Naive B cell (primary cell): ENCODE measurements at regions not wholly inside any gene's neighbourhood (a gene's known extent, or its start where the extent isn't known, plus 50 kb on each side); places are given as distances from the start of the nearest gene placed in this dataset.

ENCODE experiments used
- ATAC-seq, 2 donors: fragments of 150-1000 bp; cut with Tn5 transposase; 2 replicates each; pipeline ENCODE4 v1.10.0; 2021; ENCODE audit warnings: low read depth in 2 of 2, mild to moderate bottlenecking in 2 of 2, moderate library complexity in 2 of 2
- DNase-seq: peaks from one replicate; pipeline ENCODE4 v3.0.0; 2022
- H3K27ac Mint-ChIP-seq, 6 donors: one replicate each; pipeline ENCODE4 v1.8.0; 2020 to 2022; ENCODE audit warnings: mild to moderate bottlenecking in 6 of 6, mixed read lengths in 6 of 6, moderate library complexity in 5 of 6, inconsistent platforms in 2 of 6
- H3K27me3 Mint-ChIP-seq, 3 donors: one replicate each; pipeline ENCODE4 v1.8.0; 2021 to 2022; ENCODE audit warnings: mixed read lengths in 3 of 3, mild to moderate bottlenecking in 1 of 3
- H3K36me3 Mint-ChIP-seq, 2 donors: one replicate each; pipeline ENCODE4 v1.8.0; 2020 to 2022; ENCODE audit warnings: mixed read lengths in 2 of 2, inconsistent platforms in 1 of 2, mild to moderate bottlenecking in 1 of 2
- H3K4me1 Mint-ChIP-seq, 3 donors: one replicate each; pipeline ENCODE4 v1.8.0; 2020 to 2022; ENCODE audit warnings: mixed read lengths in 3 of 3, inconsistent platforms in 1 of 3, mild to moderate bottlenecking in 1 of 3, moderate library complexity in 1 of 3
- H3K4me3 Mint-ChIP-seq, 8 donors: one replicate each; pipeline ENCODE4 v1.8.0; 2020 to 2022; ENCODE audit warnings: mild to moderate bottlenecking in 8 of 8, mixed read lengths in 8 of 8, moderate library complexity in 8 of 8, inconsistent platforms in 2 of 8
- H3K9me3 Mint-ChIP-seq, 7 donors: one replicate each; pipeline ENCODE4 v1.8.0; 2020 to 2022; ENCODE audit warnings: mixed read lengths in 7 of 7, mild to moderate bottlenecking in 5 of 7, inconsistent platforms in 2 of 7, moderate library complexity in 1 of 7

DNA sequence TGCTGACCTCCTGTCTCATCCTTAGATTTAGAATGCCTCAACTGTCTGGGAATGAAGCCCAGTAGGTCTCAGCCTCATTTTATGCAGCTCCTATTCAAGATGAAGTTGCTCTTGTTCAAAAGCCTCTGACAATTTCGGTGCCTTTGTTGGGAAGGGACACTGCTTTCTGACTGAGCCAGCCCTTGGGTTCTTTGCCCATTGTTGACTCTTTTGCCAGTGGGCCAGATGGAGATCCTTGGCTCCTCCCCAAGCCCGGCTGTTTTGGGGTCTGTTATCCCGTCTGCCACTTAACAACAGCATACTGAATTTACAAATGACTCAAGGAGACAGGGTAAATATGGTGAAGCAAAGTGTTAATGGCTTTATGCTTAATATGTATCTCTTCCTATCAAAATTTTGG lies 58.3 kb upstream of the PRKX start:
- Mint-ChIP-seq H3K27me3 (peaks cover 3 to 11% (median 6%) of the 10 kb centered on the region in 3 donors), H3K4me1 (no peaks in the 10 kb centered on the region), H3K4me3 (no peak overlapping the region), H3K27ac (no peak overlapping the region), H3K9me3 (peaks cover 0 to 4% (median 0%) of the 10 kb centered on the region in 7 donors), H3K36me3 (no peaks in the 10 kb centered on the region)
- no peak for ATAC-seq
- no peak for DNase-seq

GRCh38 chrX:3768881-3769280 lies 55.4 kb upstream of the PRKX start:
- no peaks in the 10 kb centered on the region for H3K4me1 Mint-ChIP-seq
- DNase-seq = no peak
- no peak for ATAC-seq
- peaks cover 3 to 8% (median 7%) of the 10 kb centered on the region in 3 donors for H3K27me3 Mint-ChIP-seq
- H3K27ac Mint-ChIP-seq = no peak overlapping the region
- no peak overlapping the region for H3K4me3 Mint-ChIP-seq
- H3K9me3 Mint-ChIP-seq = peaks cover 0 to 8% (median 5%) of the 10 kb centered on the region in 7 donors
- no peaks in the 10 kb centered on the region for H3K36me3 Mint-ChIP-seq
